Colonic mucosa (tissue), 4 donors: ENCODE measurements at regions not wholly inside any gene's neighbourhood (a gene's known extent, or its start where the extent isn't known, plus 50 kb on each side); places are given as distances from the start of the nearest gene placed in this dataset.

ENCODE experiments used
- DNase-seq: peaks from one replicate; pipeline ENCODE4 v3.0.0-alpha.2; 2020
- H3K27ac ChIP-seq: fragments of 200-600 bp; one replicate; pipeline ENCODE4 v1.8.0; 2021
- H3K27me3 ChIP-seq: fragments of 200-600 bp; one replicate; pipeline ENCODE4 v1.8.0; 2021
- H3K36me3 ChIP-seq: fragments of 200-600 bp; one replicate; pipeline ENCODE4 v1.8.0; 2021
- H3K4me1 ChIP-seq: fragments of 200-600 bp; one replicate; pipeline ENCODE4 v1.8.0; 2021; ENCODE audit warnings: mild to moderate bottlenecking
- H3K4me3 ChIP-seq: fragments of 200-600 bp; one replicate; pipeline ENCODE4 v1.8.0; 2021
- H3K9ac ChIP-seq, 2 donors: one replicate each; pipeline ENCODE4 v1.7.0; 2013; ENCODE audit warnings: control low read depth in 2 of 2, low read depth in 2 of 2, low read length in 2 of 2
- H3K9me3 ChIP-seq: fragments of 200-600 bp; one replicate; pipeline ENCODE4 v1.8.0; 2021
- CTCF ChIP-seq: fragments of 200-600 bp; IDR thresholded peaks from one replicate; pipeline ENCODE4 v1.8.0; 2022; ENCODE audit warnings: antibody characterized with exemption, mild to moderate bottlenecking
- intact Hi-C: fragments of 100-400 bp; cut with DNase I; formaldehyde crosslinking; loops from one replicate; pipeline ENCODE4 v1.14.1; 2022
- donor health status: healthy.
- donor health status: DM: no; HTN: no; CAD: no.
- donor health status: DM: no; HTN: no; CAD: no.

DNA sequence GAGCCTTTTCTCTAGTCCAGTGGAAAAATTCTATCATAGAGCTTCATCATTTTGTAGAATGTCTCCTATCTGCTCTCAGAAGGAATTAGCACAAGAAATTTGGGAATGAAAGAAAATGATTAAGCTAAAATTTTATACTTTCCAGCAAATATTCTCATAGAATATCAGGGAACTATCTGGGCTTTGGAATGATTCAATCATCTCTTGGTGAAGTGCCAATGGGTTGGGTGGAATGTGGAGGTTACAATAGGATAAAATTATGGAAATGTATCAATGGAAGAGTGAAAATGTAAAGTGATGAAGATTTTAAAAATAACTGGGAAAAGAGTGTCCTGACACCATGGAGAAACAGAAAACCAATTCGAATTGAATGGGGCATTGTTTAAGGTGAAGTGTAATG, 119.0 kb upstream of the MID1 start:
- Histone ChIP-seq H3K4me1 (no peaks in the 10 kb centered on the region), H3K36me3 (no peaks in the 10 kb centered on the region)
- TF ChIP-seq CTCF, result no peak

DNA sequence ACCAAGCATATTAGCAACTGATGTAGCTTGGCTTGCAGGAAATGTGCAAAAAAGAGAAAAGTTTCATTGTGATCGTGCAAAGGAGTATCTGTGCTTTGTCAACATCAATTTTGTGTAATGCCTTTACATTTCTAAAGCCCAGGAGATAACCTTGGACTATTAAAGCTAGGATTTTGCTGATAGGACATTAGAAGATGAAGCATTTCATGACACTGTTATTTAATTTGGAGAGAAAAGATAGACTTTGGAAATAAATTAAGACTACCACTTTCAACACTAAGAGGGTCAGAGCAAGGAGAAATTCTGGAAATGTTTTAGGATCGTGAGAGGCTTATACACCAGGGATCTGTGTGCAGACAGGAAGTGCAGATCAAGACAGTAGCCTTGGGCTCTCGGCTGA, 120.6 kb upstream of the MID1 start:
- H3K36me3 ChIP-seq, result no peaks in the 10 kb centered on the region
- no peak for TF ChIP-seq CTCF
- H3K9ac ChIP-seq, result no peak overlapping the region
- intact Hi-C loops, result no loop called here
- DNase-seq, result no peak
- H3K27me3 ChIP-seq, result no peaks in the 10 kb centered on the region
- no peaks in the 10 kb centered on the region for H3K4me1 ChIP-seq
- H3K4me3 ChIP-seq, result no peak overlapping the region
- no peak overlapping the region for H3K27ac ChIP-seq
- no peaks in the 10 kb centered on the region for H3K9me3 ChIP-seq

More for the DNA sequence above, 119.0 kb upstream of the MID1 start:
- H3K27ac ChIP-seq, result no peak overlapping the region
- no peak overlapping the region for H3K4me3 ChIP-seq
- DNase-seq, result no peak
- no peak overlapping the region for H3K9ac ChIP-seq
- intact Hi-C loops, result no loop called here
- no peaks in the 10 kb centered on the region for H3K27me3 ChIP-seq
- H3K9me3 ChIP-seq, result no peaks in the 10 kb centered on the region

GRCh38 chrX:10741550-10741949, 121.2 kb upstream of the MID1 start:
- DNase-seq, result no peak
- Histone ChIP-seq H3K36me3 (no peaks in the 10 kb centered on the region), H3K9ac (no peak overlapping the region), H3K4me3 (no peak overlapping the region), H3K9me3 (no peaks in the 10 kb centered on the region), H3K27me3 (no peaks in the 10 kb centered on the region), H3K4me1 (no peaks in the 10 kb centered on the region), H3K27ac (no peak overlapping the region)
- no peak for TF ChIP-seq CTCF
- intact Hi-C loops, result no loop called here

GRCh38 chrX:10743476-10743875, 123.1 kb upstream of the MID1 start:
- Histone ChIP-seq H3K9ac (no peak overlapping the region), H3K36me3 (no peaks in the 10 kb centered on the region), H3K27ac (no peak overlapping the region), H3K4me3 (no peak overlapping the region), H3K9me3 (no peaks in the 10 kb centered on the region), H3K4me1 (no peaks in the 10 kb centered on the region), H3K27me3 (no peaks in the 10 kb centered on the region)
- intact Hi-C loops, result no loop called here
- no peak for DNase-seq
- no peak for TF ChIP-seq CTCF

DNA sequence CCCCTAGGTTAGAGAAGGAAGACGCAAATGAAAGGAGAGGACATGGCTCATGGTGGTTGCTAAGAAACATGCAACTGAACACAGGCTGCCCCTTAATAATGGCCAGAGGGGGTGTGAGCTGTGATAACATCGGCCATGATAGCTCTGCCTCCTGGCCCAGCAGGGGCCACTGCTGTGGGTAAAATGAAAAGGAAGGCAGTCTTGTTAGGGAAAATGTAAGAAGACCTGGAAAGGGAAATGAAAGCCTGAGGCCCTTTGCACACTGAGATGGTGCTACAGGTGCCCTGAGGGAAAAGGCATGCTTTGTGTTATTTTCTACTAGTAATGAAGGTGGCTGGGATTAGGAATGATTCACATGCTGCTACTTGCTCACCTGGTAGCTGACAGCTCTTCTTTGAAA, 123.6 kb upstream of the MID1 start:
- Histone ChIP-seq H3K27me3 (no peaks in the 10 kb centered on the region), H3K36me3 (no peaks in the 10 kb centered on the region), H3K9ac (no peak overlapping the region), H3K9me3 (no peaks in the 10 kb centered on the region), H3K4me3 (no peak overlapping the region), H3K27ac (no peak overlapping the region), H3K4me1 (no peaks in the 10 kb centered on the region)
- DNase-seq, result no peak
- intact Hi-C loops, result no loop called here
- TF ChIP-seq CTCF, result no peak

DNA sequence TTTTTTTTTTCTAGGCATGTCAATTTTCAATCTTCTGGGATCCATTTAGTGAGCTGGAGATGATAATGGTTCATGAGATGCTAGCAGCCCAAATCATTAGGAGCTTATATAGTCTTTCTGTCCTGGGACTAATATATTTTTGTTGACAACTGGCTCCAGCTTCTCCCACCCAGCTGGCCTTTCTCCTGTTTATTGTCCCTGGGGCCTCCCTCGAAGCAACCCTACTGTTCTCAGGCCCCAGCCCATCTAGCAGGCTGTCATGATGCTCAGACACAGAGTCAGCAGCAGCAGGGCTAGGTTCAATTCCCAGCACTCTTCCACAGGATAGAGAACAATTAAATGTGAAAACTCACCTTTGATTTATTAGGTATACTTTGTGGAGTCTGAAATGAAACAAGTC, 127.6 kb upstream of the MID1 start:
- no peaks in the 10 kb centered on the region for H3K4me1 ChIP-seq
- intact Hi-C loops, result no loop called here
- H3K9ac ChIP-seq, result no peak overlapping the region
- H3K36me3 ChIP-seq, result no peaks in the 10 kb centered on the region
- no peak for DNase-seq
- H3K27me3 ChIP-seq, result no peaks in the 10 kb centered on the region
- no peak overlapping the region for H3K4me3 ChIP-seq
- H3K27ac ChIP-seq, result no peak overlapping the region
- no peak for TF ChIP-seq CTCF
- H3K9me3 ChIP-seq, result no peaks in the 10 kb centered on the region
